H9 (cell line): ENCODE measurements at regions not wholly inside any gene's neighbourhood (a gene's known extent, or its start where the extent isn't known, plus 50 kb on each side); places are given as distances from the start of the nearest gene placed in this dataset.

Experiments
- DNase-seq: peaks from one replicate; pipeline ENCODE4 v3.0.0-alpha.2; 2017
- H2AFZ ChIP-seq: one replicate; pipeline ENCODE4 v1.6.1; 2013; ENCODE audit warnings: mild to moderate bottlenecking, low read length, control low read depth, moderate library complexity
- H2AK5ac ChIP-seq: 2 replicates; pipeline ENCODE4 v1.6.1; 2013; ENCODE audit warnings: low read length, control low read depth, mixed read lengths; ENCODE audit not compliant: insufficient read length
- H2BK120ac ChIP-seq: one replicate; pipeline ENCODE4 v1.6.1; 2013; ENCODE audit warnings: low read depth, mild to moderate bottlenecking, low read length, control low read depth, inconsistent platforms; ENCODE audit not compliant: poor library complexity, severe bottlenecking
- H2BK12ac ChIP-seq: 2 replicates; pipeline ENCODE4 v1.6.1; 2013; ENCODE audit warnings: low read length, control low read depth, mixed read lengths, low read depth; ENCODE audit not compliant: insufficient read length
- H2BK15ac ChIP-seq: 2 replicates; pipeline ENCODE4 v1.6.1; 2013; ENCODE audit warnings: low read depth, low read length, control low read depth
- H2BK20ac ChIP-seq: one replicate; pipeline ENCODE4 v1.6.1; 2013; ENCODE audit warnings: low read depth, mild to moderate bottlenecking, low read length, control low read depth, inconsistent platforms; ENCODE audit not compliant: poor library complexity, severe bottlenecking
- H2BK5ac ChIP-seq: 2 replicates; pipeline ENCODE4 v1.6.1; 2013; ENCODE audit warnings: low read length, control low read depth, mixed read lengths; ENCODE audit not compliant: insufficient read length
- H3K14ac ChIP-seq: 2 replicates; pipeline ENCODE4 v1.6.1; 2013; ENCODE audit warnings: low read length, control low read depth; ENCODE audit not compliant: insufficient read depth
- H3K18ac ChIP-seq: 2 replicates; pipeline ENCODE4 v1.6.1; 2013; ENCODE audit warnings: low read depth, mild to moderate bottlenecking, mixed read lengths, low read length, control low read depth; ENCODE audit not compliant: insufficient read length
- H3K23ac ChIP-seq: 2 replicates; pipeline ENCODE4 v1.6.1; 2013; ENCODE audit warnings: low read length, control low read depth, mixed read lengths, low read depth; ENCODE audit not compliant: insufficient read length
- H3K23me2 ChIP-seq: 2 replicates; pipeline ENCODE4 v1.6.1; 2013; ENCODE audit warnings: low read depth, mild to moderate bottlenecking, mixed read lengths, low read length, control low read depth; ENCODE audit not compliant: insufficient read length, poor library complexity, severe bottlenecking
- H3K27ac ChIP-seq: 2 replicates; pipeline ENCODE4 v1.5.1; 2013; ENCODE audit warnings: low read length, control low read depth, mixed read lengths, low read depth; ENCODE audit not compliant: insufficient read length
- H3K27me3 ChIP-seq: 2 replicates; pipeline ENCODE4 v1.6.1; 2013; ENCODE audit warnings: low read length, control low read depth, inconsistent platforms; ENCODE audit not compliant: insufficient read depth
- H3K4ac ChIP-seq: 2 replicates; pipeline ENCODE4 v1.6.1; 2013; ENCODE audit warnings: low read depth, mild to moderate bottlenecking, control low read depth, inconsistent platforms, low read length, moderate library complexity
- H3K4me1 ChIP-seq: 2 replicates; pipeline ENCODE4 v1.6.1; 2013; ENCODE audit warnings: low read length, control low read depth, inconsistent platforms; ENCODE audit not compliant: insufficient read depth
- H3K4me2 ChIP-seq: 2 replicates; pipeline ENCODE4 v1.6.1; 2013; ENCODE audit warnings: low read length, control low read depth, mixed read lengths; ENCODE audit not compliant: insufficient read length, insufficient read depth
- H3K56ac ChIP-seq: 2 replicates; pipeline ENCODE4 v1.6.1; 2013; ENCODE audit warnings: low read depth, mild to moderate bottlenecking, mixed read lengths, low read length, control low read depth; ENCODE audit not compliant: insufficient read length
- H3K79me1 ChIP-seq: 2 replicates; pipeline ENCODE4 v1.6.1; 2013; ENCODE audit warnings: low read depth, mild to moderate bottlenecking, moderate library complexity, low read length, control low read depth, inconsistent platforms; ENCODE audit not compliant: insufficient read depth, poor library complexity, severe bottlenecking
- H3K79me2 ChIP-seq: 2 replicates; pipeline ENCODE4 v1.6.1; 2013; ENCODE audit warnings: low read length, control low read depth, inconsistent platforms; ENCODE audit not compliant: insufficient read depth
- H3K9ac ChIP-seq: 2 replicates; pipeline ENCODE4 v1.6.1; 2013; ENCODE audit warnings: low read length, control low read depth, mixed read lengths; ENCODE audit not compliant: insufficient read length; ENCODE audit errors: extremely low read depth
- H3K9me3 ChIP-seq: one replicate; pipeline ENCODE4 v1.6.1; 2013; ENCODE audit warnings: low read depth, low read length, inconsistent platforms; ENCODE audit not compliant: control insufficient read depth
- H3T11ph ChIP-seq: one replicate; pipeline ENCODE4 v1.6.1; 2013; ENCODE audit warnings: mild to moderate bottlenecking, low read length, control low read depth, inconsistent platforms
- H4K20me1 ChIP-seq: one replicate; pipeline ENCODE4 v1.6.1; 2013; ENCODE audit not compliant: control insufficient read depth, insufficient read length, insufficient read depth
- H4K5ac ChIP-seq: 2 replicates; pipeline ENCODE4 v1.6.1; 2013; ENCODE audit warnings: low read depth, mild to moderate bottlenecking, mixed read lengths, low read length, control low read depth; ENCODE audit not compliant: insufficient read length
- H4K8ac ChIP-seq: replicated peaks from 2 replicates; pipeline ENCODE4 v1.6.1; 2013; ENCODE audit warnings: low read length, control low read depth, mixed read lengths, low read depth; ENCODE audit not compliant: insufficient read length
- H4K91ac ChIP-seq: 2 replicates; pipeline ENCODE4 v1.6.1; 2013; ENCODE audit warnings: low read depth, mild to moderate bottlenecking, moderate library complexity, mixed read lengths, low read length, control low read depth; ENCODE audit not compliant: insufficient read length
- H3K27ac Mint-ChIP-seq, 3 experiments: 2 replicates in 2 of 3; 3 replicates in 1 of 3; pipeline ENCODE4 v1.8.0; 2020 to 2021; ENCODE audit warnings: mixed read lengths in 3 of 3, mild to moderate bottlenecking in 1 of 3, moderate library complexity in 1 of 3
- H3K27me3 Mint-ChIP-seq: 2 replicates; pipeline ENCODE4 v1.8.0; 2021; ENCODE audit warnings: low read depth, mild to moderate bottlenecking, moderate library complexity, mixed read lengths
- H3K36me3 Mint-ChIP-seq, 3 experiments: 2 replicates in 2 of 3; 3 replicates in 1 of 3; pipeline ENCODE4 v1.8.0; 2020 to 2021; ENCODE audit warnings: low read depth in 3 of 3, mixed read lengths in 3 of 3; ENCODE audit not compliant: insufficient read depth in 1 of 3
- H3K4me1 Mint-ChIP-seq, 2 experiments: 2 replicates each; pipeline ENCODE4 v1.8.0; 2020; ENCODE audit warnings: mixed read lengths in 2 of 2
- H3K4me3 Mint-ChIP-seq, 2 experiments: 2 replicates in 1 of 2; 3 replicates in 1 of 2; pipeline ENCODE4 v1.8.0; 2020 to 2021; ENCODE audit warnings: mild to moderate bottlenecking in 2 of 2, mixed read lengths in 2 of 2, moderate library complexity in 1 of 2
- H3K9me3 Mint-ChIP-seq, 2 experiments: 2 replicates in 1 of 2; 3 replicates in 1 of 2; pipeline ENCODE4 v1.8.0; 2020; ENCODE audit warnings: mild to moderate bottlenecking in 2 of 2, mixed read lengths in 2 of 2, moderate library complexity in 1 of 2
- WGBS: extraction: QIAGEN DNeasy Blood & Tissue Kit; methylation state at CpG from one replicate; pipeline ENCODE4 v1.1.7; 2013; ENCODE audit warnings: missing lambda C conversion rate, low lambda C conversion rate, mixed read lengths; ENCODE audit not compliant: insufficient read length; ENCODE audit errors: extremely low coverage; 5-methylcytosine and 5-hydroxymethylcytosine counted together
- TF ChIP-seq, protein P1 (sequence below): fragments of 200-600 bp; sonication (generic); conservative IDR thresholded peaks from 3 replicates; pipeline ENCODE4 v1.8.0; 2021; ENCODE audit warnings: antibody characterized with exemption, mild to moderate bottlenecking

DNA sequence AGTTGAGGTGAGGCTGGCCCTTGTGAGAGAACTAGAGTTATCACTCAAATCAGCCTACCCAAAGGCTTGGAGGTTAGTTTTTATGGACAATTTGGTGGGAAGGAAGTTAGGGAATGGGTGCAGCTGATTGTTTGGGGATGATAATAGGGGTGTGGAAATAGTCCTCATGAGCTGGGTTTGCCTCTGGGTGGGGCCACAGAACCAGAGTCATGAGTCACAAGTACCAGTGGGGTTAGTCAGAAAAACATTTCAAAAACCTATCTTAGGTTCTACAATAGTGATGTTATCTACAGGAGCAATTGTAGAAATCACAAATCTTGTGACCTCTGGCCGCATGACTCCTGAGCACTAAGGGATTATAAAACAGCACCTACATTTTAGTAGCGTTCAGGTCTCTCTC is 630.1 kb upstream of the PIK3C3 start:
- Histone ChIP-seq H3K79me1 (no peaks in the 10 kb centered on the region), H3K4me1 (no peaks in the 10 kb centered on the region), H2BK120ac (no peak overlapping the region), H3K4me2 (no peak overlapping the region), H4K20me1 (no peaks in the 10 kb centered on the region), H3K9ac (no peak overlapping the region), H3K14ac (no peak overlapping the region), H4K8ac (no peak overlapping the region), H3K56ac (no peak overlapping the region), H3T11ph (no peak overlapping the region), H3K27me3 (no peaks in the 10 kb centered on the region), H2BK5ac (no peak overlapping the region), H3K79me2 (no peaks in the 10 kb centered on the region), H3K23ac (no peak overlapping the region), H4K91ac (no peak overlapping the region), H3K23me2 (no peaks in the 10 kb centered on the region), H3K27ac (no peak overlapping the region), H3K9me3 (peaks cover 6% of the 10 kb centered on the region), H2BK15ac (no peak overlapping the region), H4K5ac (no peak overlapping the region), H2BK12ac (no peak overlapping the region), H3K18ac (no peak overlapping the region), H3K4ac (no peak overlapping the region), H2BK20ac (no peak overlapping the region), H2AK5ac (no peak overlapping the region), H2AFZ (no peak overlapping the region)
- Mint-ChIP-seq H3K27me3 (no peaks in the 10 kb centered on the region; the same call in 1 of the 2 replicates), H3K36me3 (peaks cover 13 to 39% (median 21%) of the 10 kb centered on the region in 3 experiments), H3K27ac (peak overlapping the region in 1 of 3 experiments; percentile 44; a peak in 1 of 7 replicates), H3K9me3 (peaks cover 13 to 19% of the 10 kb centered on the region in 2 experiments), H3K4me1 (peaks cover 3 to 4% of the 10 kb centered on the region in 2 experiments), H3K4me3 (no peak overlapping the region)
- TF ChIP-seq, protein P1, sequence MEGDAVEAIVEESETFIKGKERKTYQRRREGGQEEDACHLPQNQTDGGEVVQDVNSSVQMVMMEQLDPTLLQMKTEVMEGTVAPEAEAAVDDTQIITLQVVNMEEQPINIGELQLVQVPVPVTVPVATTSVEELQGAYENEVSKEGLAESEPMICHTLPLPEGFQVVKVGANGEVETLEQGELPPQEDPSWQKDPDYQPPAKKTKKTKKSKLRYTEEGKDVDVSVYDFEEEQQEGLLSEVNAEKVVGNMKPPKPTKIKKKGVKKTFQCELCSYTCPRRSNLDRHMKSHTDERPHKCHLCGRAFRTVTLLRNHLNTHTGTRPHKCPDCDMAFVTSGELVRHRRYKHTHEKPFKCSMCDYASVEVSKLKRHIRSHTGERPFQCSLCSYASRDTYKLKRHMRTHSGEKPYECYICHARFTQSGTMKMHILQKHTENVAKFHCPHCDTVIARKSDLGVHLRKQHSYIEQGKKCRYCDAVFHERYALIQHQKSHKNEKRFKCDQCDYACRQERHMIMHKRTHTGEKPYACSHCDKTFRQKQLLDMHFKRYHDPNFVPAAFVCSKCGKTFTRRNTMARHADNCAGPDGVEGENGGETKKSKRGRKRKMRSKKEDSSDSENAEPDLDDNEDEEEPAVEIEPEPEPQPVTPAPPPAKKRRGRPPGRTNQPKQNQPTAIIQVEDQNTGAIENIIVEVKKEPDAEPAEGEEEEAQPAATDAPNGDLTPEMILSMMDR: no peak
- no CpG with 5 or more reads among the region's 2 CpGs for WGBS
- DNase-seq: no peak
